ENCODE measurements at regions not wholly inside any gene's neighbourhood (a gene's known extent, or its start where the extent isn't known, plus 50 kb on each side); places are given as distances from the start of the nearest gene placed in this dataset.
"Not testable (repeated sequence)": the region's sequence is repeated elsewhere in the genome, so short reads cannot be mapped to it uniquely, and the experiment has no call there.

- DNase-seq: no peak
Measured at GRCh38 chr12:131443019-131444000, 267.6 kb upstream of the SFSWAP start.

- DNase-seq: no peak
Measured at GRCh38 chr12:131444220-131445164, 266.4 kb upstream of the SFSWAP start.

- DNase-seq: no peak
Measured at GRCh38 chr12:131445184-131445774, 265.6 kb upstream of the SFSWAP start.

GRCh38 chr12:131445795-131446194, 265.1 kb upstream of the SFSWAP start:
- DNase-seq: no peak

DNA sequence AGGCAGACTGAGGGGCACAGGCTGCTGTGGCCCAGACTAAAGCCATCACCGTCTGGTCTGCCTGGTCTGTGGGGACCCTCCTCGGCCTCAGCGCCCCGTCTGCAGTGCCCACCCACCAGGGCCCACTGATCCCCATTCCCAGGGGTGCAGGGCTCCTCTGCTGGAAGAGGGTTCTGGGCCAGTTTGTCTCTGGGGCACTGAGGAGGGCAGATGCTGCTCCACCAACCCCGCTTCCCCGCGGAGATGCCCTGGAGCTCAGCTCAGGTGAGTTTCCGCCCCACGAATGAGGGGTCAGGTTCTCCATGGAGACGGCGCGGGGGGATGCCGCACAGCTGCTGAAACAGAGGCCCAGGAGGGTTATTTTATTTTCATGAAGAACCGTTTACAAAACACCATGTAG, 263.3 kb upstream of the SFSWAP start:
- not testable (repeated sequence) for DNase-seq

- no peak for DNase-seq
Measured at GRCh38 chr12:131448254-131448795, 262.6 kb upstream of the SFSWAP start.

DNA sequence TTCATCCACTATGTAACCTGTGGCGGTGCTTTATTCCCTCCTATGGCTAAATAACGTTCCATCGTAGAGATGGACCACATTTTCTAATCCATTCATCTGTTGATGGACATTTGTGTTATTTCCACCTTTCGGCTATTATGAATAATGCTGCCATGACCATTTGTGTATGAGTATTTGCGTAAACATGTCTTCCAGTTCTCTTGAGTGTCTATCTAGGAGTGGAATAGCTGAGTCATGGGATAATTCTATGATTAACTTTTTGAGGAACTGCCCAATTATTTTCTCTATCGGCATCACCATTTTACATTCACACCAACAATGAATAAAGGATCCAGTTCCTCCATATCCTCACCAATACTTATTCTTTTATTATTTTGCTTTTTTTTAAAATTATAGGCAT, 261.9 kb upstream of the SFSWAP start:
- DNase-seq: no peak

DNA sequence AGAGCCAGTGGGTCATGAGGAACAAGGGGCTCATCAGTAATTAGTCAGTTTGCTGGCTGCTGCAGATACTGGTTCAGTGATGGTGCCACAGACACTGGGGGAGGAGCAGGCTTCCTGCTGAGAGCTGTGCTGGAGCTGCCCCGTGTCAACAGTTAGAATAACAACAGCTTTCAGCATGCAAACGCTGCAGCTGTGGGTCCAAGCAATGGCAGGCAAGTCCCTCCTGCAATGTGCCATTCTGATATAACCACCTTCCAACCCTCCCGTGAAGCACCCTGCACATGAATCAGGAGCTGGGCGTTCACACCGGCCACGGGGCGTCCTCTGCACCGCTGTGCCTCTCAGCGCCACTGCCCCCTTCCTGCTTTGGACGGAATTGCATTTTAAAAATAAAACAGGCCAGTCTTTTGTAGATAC, 258.4 kb upstream of the SFSWAP start:
- DNase-seq: peak; percentile 8

- peak; percentile 22 for DNase-seq
Measured at GRCh38 chr12:131454418-131455217, 256.3 kb upstream of the SFSWAP start.

- no peak for DNase-seq
Measured at GRCh38 chr12:131455218-131455506, 255.7 kb upstream of the SFSWAP start.

- DNase-seq: no peak
Measured at GRCh38 chr12:131455581-131456110, 255.2 kb upstream of the SFSWAP start.

- DNase-seq: no peak
Measured at GRCh38 chr12:131456301-131457027, 254.4 kb upstream of the SFSWAP start.

DNA sequence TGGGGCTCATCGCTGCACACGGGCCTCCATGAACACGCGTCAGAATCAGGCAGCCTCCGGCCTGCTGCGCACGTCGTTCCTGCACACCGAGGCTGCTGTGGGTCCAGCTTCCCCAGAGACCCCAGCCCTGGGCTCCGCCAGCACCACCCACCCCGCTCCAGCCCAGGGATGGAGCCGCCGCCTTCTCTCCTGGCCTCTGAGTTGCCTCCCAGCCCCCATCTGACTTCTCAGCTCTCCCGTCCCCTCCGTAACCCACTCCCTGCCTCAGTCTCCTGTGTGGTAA, 253.9 kb upstream of the SFSWAP start:
- no peak for DNase-seq

GRCh38 chr12:131457331-131458047, 253.4 kb upstream of the SFSWAP start:
- no peak for DNase-seq

GRCh38 chr12:131458048-131458374, 252.9 kb upstream of the SFSWAP start:
- no peak for DNase-seq

DNA sequence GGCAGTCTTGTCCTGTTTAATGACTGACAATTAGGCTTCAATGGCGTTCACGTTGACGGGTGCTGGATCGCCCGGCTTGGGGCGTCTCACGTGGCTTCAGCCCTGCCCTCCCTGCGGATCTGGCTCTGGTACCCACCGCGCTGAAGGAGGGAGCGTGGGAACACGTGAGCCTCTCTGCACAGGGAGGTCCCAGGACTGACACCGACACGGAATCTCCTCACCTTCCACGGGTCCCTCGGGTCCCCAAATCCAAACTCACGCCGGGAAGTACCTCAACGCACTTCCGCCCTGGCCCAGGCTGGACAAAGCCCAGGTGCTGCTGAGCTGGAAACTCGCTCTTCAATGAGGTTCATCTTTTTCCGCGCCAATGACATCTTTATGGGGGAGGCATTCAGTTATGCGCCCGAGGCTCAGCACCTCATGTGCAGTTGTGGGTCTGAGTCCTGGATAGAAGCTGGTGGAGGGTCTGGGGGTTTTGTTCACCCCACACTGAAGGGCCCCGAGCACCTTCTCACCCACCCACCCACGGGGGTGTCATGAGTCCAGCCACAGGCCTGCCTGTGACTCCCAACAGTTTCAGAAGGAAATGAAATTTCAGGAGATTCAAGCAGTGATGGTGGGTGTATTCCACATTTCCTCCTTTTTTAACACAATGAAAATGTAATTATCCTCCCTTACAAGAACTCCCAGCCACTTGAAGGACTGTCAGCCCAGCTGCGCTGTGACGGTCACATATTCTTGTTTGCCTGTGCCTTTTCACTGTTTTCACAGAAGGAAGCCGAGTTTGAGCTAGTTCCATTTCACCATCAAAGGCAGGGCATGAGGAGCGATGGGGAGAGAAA, 251.7 kb upstream of the SFSWAP start:
- DNase-seq: no peak

DNA sequence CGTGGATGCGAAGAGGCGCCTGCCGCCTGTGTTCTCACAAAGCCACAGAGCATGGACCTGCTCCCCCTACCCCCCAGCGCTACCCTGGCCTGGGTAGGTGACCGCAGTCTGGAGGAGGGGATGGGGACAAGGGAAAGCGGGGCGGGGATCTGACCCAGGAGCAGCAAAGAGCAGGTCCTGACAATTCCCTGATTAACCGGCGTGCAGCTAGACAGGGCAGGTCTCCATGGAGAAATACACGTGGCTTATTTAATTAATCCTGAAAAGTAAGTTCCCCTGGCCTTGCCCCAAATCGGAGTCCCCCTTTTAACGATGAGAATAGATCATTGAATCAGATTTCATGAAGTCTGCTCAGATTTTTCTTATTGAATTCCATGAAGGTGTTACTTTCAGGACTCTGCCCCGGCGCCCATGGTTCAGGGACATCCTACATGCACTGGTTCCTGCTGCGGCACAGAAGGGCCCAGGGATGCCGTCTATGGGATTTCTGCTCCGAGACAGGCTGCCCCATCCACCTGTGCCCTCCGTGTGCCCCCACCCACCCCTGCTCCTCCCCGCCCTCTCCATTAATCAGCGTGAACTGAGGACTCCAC, 251.0 kb upstream of the SFSWAP start:
- DNase-seq: no peak

DNA sequence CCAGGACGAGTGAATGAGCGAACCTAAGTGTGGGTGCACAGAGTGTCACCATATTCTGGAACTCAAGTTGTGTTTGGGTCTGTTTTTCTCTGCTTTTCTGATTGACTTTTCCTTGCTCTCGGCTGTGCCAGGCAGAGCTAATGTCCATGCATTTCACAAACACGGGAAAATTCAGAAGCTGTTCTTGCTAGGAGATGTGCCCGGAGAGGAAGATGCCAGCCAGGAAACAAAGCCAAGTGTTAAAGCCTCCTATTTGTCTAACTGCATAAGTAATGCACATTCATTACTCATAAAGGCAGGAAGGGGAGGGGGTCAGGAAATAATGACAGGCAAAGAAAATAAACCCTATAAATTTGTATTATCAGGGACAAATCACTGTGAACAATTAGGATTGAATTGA, 250.4 kb upstream of the SFSWAP start:
- DNase-seq: no peak

- DNase-seq: no peak
Measured at GRCh38 chr12:131461096-131461495, 249.8 kb upstream of the SFSWAP start.

DNA sequence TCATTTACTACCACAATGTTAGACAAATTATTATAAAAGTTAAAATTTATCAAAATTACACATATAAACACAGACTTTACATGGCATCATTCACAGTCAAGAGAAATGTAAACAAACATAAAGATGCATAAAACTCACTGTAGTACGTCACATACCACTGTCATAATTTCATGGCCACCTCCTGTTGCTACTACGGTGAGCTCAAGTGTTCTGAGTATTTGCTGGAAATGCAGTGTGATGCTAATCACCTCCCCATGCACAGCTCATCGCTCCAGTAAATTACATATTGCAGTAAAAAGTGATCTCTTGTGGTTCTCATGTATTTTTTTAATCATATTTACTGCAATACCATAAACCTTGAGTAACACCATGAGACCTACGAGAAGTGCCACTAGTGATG, 247.7 kb upstream of the SFSWAP start:
- no peak for DNase-seq

Measured in stimulated activated CD4-positive, alpha-beta T cell treated with anti-CD3 and anti-CD28 coated beads, Interleukin-12 subunit alpha, Interleukin-12 subunit beta, amount 100 ng/mL, for 4 hours (primary cell).